GM20431 (cell line): ENCODE measurements at regions not wholly inside any gene's neighbourhood (a gene's known extent, or its start where the extent isn't known, plus 50 kb on each side); places are given as distances from the start of the nearest gene placed in this dataset.

Experiments
- in situ Hi-C: fragments of 300-500 bp; cut with MseI, MboI; formaldehyde crosslinking; loops from one replicate; pipeline ENCODE4 v1.15.0; 2020; ENCODE audit warnings: low sequenced_read_pairs; ENCODE audit not compliant: unreplicated experiment

GRCh38 chr6:14747881-14748520, 497.9 kb upstream of the JARID2 start:
- in situ Hi-C loops, result no loop called here

GRCh38 chr6:14748679-14749078, 497.2 kb upstream of the JARID2 start:
- in situ Hi-C loops, result no loop called here

- in situ Hi-C loops, result no loop called here
Observed at GRCh38 chr6:14750059-14750661, 495.7 kb upstream of the JARID2 start.

- in situ Hi-C loops, result no loop called here
Observed at GRCh38 chr6:14751645-14752175, 494.2 kb upstream of the JARID2 start.

GRCh38 chr6:14754751-14755513, 490.9 kb upstream of the JARID2 start:
- in situ Hi-C loops, result no loop called here

- in situ Hi-C loops, result no loop called here
Observed at GRCh38 chr6:14756340-14756739, 489.5 kb upstream of the JARID2 start.

GRCh38 chr6:14757014-14757413, 488.9 kb upstream of the JARID2 start:
- in situ Hi-C loops, result no loop called here

GRCh38 chr6:14757418-14757817, 488.5 kb upstream of the JARID2 start:
- in situ Hi-C loops, result no loop called here

GRCh38 chr6:14758421-14759081, 487.3 kb upstream of the JARID2 start:
- in situ Hi-C loops, result no loop called here

- in situ Hi-C loops, result no loop called here
Observed at GRCh38 chr6:14759976-14760672, 485.7 kb upstream of the JARID2 start.

- in situ Hi-C loops, result no loop called here
Observed at GRCh38 chr6:14762077-14762476, 483.8 kb upstream of the JARID2 start.

GRCh38 chr6:14763139-14763538, 482.7 kb upstream of the JARID2 start:
- in situ Hi-C loops, result no loop called here

GRCh38 chr6:14763616-14764015, 482.3 kb upstream of the JARID2 start:
- in situ Hi-C loops, result no loop called here

- in situ Hi-C loops, result no loop called here
Observed at GRCh38 chr6:14765106-14765505, 480.8 kb upstream of the JARID2 start.

- in situ Hi-C loops, result no loop called here
Observed at GRCh38 chr6:14765721-14766390, 480.0 kb upstream of the JARID2 start.

- in situ Hi-C loops, result no loop called here
Observed at GRCh38 chr6:14766391-14766994, 479.4 kb upstream of the JARID2 start.

GRCh38 chr6:14767226-14767625, 478.6 kb upstream of the JARID2 start:
- in situ Hi-C loops, result no loop called here

- in situ Hi-C loops, result no loop called here
Observed at GRCh38 chr6:14770040-14770439, 475.8 kb upstream of the JARID2 start.

- in situ Hi-C loops, result no loop called here
Observed at GRCh38 chr6:14770572-14770971, 475.3 kb upstream of the JARID2 start.
